GM21529 (cell line): ENCODE measurements at regions not wholly inside any gene's neighbourhood (a gene's known extent, or its start where the extent isn't known, plus 50 kb on each side); places are given as distances from the start of the nearest gene placed in this dataset.

Experiments
- ATAC-seq: cut with Tn5 transposase; IDR thresholded peaks from one replicate; pipeline ENCODE4 v1.9.1; 2021; ENCODE audit not compliant: unreplicated experiment

- no peak for ATAC-seq
Observed at GRCh38 chr17:14959106-14959648, 305.9 kb downstream of the PMP22 start.

- no peak for ATAC-seq
Observed at GRCh38 chr17:14953405-14953804, 311.7 kb downstream of the PMP22 start.

GRCh38 chr17:14950686-14951085 is 314.4 kb downstream of the PMP22 start:
- no peak for ATAC-seq

- no peak for ATAC-seq
Observed at GRCh38 chr17:14950216-14950615, 314.9 kb downstream of the PMP22 start.

- no peak for ATAC-seq
Observed at GRCh38 chr17:14947671-14948070, 317.5 kb downstream of the PMP22 start.

GRCh38 chr17:14946481-14946880 is 318.6 kb downstream of the PMP22 start:
- no peak for ATAC-seq

- no peak for ATAC-seq
Observed at GRCh38 chr17:14942526-14943190, 322.5 kb downstream of the PMP22 start.

- no peak for ATAC-seq
Observed at GRCh38 chr17:14940938-14941265, 324.2 kb downstream of the PMP22 start.

GRCh38 chr17:14940108-14940937 is 324.8 kb downstream of the PMP22 start:
- no peak for ATAC-seq

GRCh38 chr17:14935845-14936485 is 329.2 kb downstream of the PMP22 start:
- ATAC-seq: no peak

GRCh38 chr17:14935139-14935841 is 329.8 kb downstream of the PMP22 start:
- no peak for ATAC-seq

- no peak for ATAC-seq
Observed at GRCh38 chr17:14933676-14934075, 331.4 kb downstream of the PMP22 start.

- ATAC-seq: no peak
Observed at GRCh38 chr17:14926526-14927122, 338.5 kb downstream of the PMP22 start.

GRCh38 chr17:14926073-14926472 is 339.1 kb downstream of the PMP22 start:
- no peak for ATAC-seq

GRCh38 chr17:14925498-14925897 is 339.6 kb downstream of the PMP22 start:
- ATAC-seq: no peak

- ATAC-seq: no peak
Observed at GRCh38 chr17:14923981-14924380, 341.1 kb downstream of the PMP22 start.

- ATAC-seq: no peak
Observed at GRCh38 chr17:14922411-14922810, 342.7 kb downstream of the PMP22 start.

- ATAC-seq: no peak
Observed at GRCh38 chr17:14921936-14922335, 343.2 kb downstream of the PMP22 start.

GRCh38 chr17:14919631-14920213 is 345.4 kb downstream of the PMP22 start:
- no peak for ATAC-seq

- no peak for ATAC-seq
Observed at GRCh38 chr17:14919094-14919493, 346.0 kb downstream of the PMP22 start.
